ENCODE measurements at regions not wholly inside any gene's neighbourhood (a gene's known extent, or its start where the extent isn't known, plus 50 kb on each side); places are given as distances from the start of the nearest gene placed in this dataset.

DNA sequence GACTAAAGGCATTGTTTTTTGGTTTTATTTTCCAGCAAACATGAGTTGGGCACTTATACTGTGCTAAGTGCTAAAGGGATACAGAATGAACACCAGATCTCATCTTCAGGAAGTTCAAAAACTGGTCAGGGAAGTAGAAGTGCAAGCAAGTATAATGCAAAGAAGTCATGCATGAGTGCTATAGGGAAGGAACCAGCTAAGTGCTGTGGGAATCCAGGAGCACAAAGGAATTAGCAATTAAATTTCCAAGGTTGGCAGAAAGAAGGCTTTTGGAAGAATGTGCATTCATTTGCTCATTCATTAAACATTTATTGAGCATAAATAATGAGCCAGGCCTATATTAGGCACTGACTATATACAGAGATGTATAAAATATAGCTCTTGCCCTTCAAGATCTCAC, 143.7 kb upstream of the ARHGAP42 start:
- Histone ChIP-seq H3K36me3 (ENCODE audit: insufficient read depth, low read length) (no peaks in the 10 kb centered on the region), H3F3A (ENCODE audit: low read depth) (no peaks in the 10 kb centered on the region), H3K4me1 (ENCODE audit: insufficient read depth, low read length, poor library complexity, severe bottlenecking) (no peaks in the 10 kb centered on the region), H3K27me3 (ENCODE audit: insufficient read depth, low read length, poor library complexity, severe bottlenecking) (no peaks in the 10 kb centered on the region), H2AFZ (ENCODE audit: low read length) (no peak overlapping the region), H4K20me1 (ENCODE audit: insufficient read depth, low read length, poor library complexity, severe bottlenecking) (no peaks in the 10 kb centered on the region), H3K9me3 (ENCODE audit: insufficient read depth, low read depth, low read length) (no peaks in the 10 kb centered on the region; the same call in 1 of the 2 replicates), H3K79me2 (ENCODE audit: insufficient read depth, low read length) (no peaks in the 10 kb centered on the region), H3K9ac (ENCODE audit: low read depth, low read length, poor library complexity, severe bottlenecking) (no peak overlapping the region), H3K4me2 (ENCODE audit: low read depth, low read length, poor library complexity, severe bottlenecking) (no peak overlapping the region), H3K9me2 (replicated peaks; ENCODE audit: low read depth, low read length) (no peaks in the 10 kb centered on the region), H3K4me3 (ENCODE audit: low read length, poor library complexity, severe bottlenecking) (no peak overlapping the region)
- TF ChIP-seq, protein P1, sequence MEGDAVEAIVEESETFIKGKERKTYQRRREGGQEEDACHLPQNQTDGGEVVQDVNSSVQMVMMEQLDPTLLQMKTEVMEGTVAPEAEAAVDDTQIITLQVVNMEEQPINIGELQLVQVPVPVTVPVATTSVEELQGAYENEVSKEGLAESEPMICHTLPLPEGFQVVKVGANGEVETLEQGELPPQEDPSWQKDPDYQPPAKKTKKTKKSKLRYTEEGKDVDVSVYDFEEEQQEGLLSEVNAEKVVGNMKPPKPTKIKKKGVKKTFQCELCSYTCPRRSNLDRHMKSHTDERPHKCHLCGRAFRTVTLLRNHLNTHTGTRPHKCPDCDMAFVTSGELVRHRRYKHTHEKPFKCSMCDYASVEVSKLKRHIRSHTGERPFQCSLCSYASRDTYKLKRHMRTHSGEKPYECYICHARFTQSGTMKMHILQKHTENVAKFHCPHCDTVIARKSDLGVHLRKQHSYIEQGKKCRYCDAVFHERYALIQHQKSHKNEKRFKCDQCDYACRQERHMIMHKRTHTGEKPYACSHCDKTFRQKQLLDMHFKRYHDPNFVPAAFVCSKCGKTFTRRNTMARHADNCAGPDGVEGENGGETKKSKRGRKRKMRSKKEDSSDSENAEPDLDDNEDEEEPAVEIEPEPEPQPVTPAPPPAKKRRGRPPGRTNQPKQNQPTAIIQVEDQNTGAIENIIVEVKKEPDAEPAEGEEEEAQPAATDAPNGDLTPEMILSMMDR (conservative IDR thresholded peaks at IDR 0.05; ENCODE audit: low read length): no peak
- TF ChIP-seq EZH2phosphoT487 (IDR thresholded peaks at IDR 0.05; ENCODE audit: borderline replicate concordance): no peak

DNA sequence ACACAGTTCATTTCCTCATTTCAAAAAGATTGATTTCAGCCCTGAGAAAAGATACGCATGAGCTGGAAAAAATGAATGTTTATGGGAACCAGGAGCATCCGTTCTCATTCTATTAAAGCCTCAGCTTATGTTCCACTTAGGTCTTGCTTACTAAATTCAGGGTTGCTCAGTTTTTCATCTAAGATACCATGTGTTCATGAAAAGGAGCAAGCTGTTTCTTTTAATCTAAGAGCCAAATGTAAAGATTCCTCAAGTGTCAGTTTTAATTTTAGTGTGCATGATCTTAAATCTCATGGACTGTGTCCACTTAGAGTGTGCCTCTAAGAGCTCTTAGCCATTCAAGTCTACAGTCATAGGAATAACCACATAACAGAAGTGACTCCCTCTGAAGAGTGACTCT, 141.5 kb upstream of the ARHGAP42 start:
- Histone ChIP-seq H4K20me1 (ENCODE audit: insufficient read depth, low read length, poor library complexity, severe bottlenecking) (no peaks in the 10 kb centered on the region), H2AFZ (ENCODE audit: low read length) (no peak overlapping the region), H3K36me3 (ENCODE audit: insufficient read depth, low read length) (no peaks in the 10 kb centered on the region), H3K4me2 (ENCODE audit: low read depth, low read length, poor library complexity, severe bottlenecking) (no peak overlapping the region), H3K27me3 (ENCODE audit: insufficient read depth, low read length, poor library complexity, severe bottlenecking) (no peaks in the 10 kb centered on the region), H3F3A (ENCODE audit: low read depth) (no peaks in the 10 kb centered on the region), H3K4me3 (ENCODE audit: low read length, poor library complexity, severe bottlenecking) (no peak overlapping the region), H3K9me2 (replicated peaks; ENCODE audit: low read depth, low read length) (no peaks in the 10 kb centered on the region), H3K9ac (ENCODE audit: low read depth, low read length, poor library complexity, severe bottlenecking) (no peak overlapping the region), H3K9me3 (ENCODE audit: insufficient read depth, low read depth, low read length) (no peaks in the 10 kb centered on the region), H3K4me1 (ENCODE audit: insufficient read depth, low read length, poor library complexity, severe bottlenecking) (no peaks in the 10 kb centered on the region), H3K79me2 (ENCODE audit: insufficient read depth, low read length) (no peaks in the 10 kb centered on the region)
- TF ChIP-seq EZH2phosphoT487 (IDR thresholded peaks at IDR 0.05; ENCODE audit: borderline replicate concordance): no peak
- TF ChIP-seq, protein P1 (conservative IDR thresholded peaks at IDR 0.05; ENCODE audit: low read length): no peak

DNA sequence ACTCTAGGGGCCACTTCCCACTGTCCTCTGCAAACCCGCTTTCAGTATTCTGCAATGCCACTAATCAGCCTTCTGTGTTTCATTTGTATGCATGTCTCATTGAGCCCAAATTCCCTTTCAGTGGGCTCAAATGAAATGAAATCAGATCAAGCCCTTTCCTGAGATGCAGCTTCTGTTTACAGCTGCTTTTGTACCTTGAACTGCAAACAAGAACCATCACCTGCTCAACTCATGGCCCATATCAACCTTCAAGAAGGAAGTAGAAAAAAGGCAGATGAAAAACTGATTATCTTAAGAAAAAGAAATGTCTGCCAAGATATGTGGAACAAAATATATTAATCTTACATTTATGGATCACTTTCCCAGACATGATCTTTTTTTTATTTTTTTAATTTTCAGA, 141.1 kb upstream of the ARHGAP42 start:
- TF ChIP-seq EZH2phosphoT487 (IDR thresholded peaks at IDR 0.05; ENCODE audit: borderline replicate concordance): no peak
- TF ChIP-seq, protein P1 (conservative IDR thresholded peaks at IDR 0.05; ENCODE audit: low read length): no peak
- Histone ChIP-seq H3K79me2 (ENCODE audit: insufficient read depth, low read length) (no peaks in the 10 kb centered on the region), H3K4me2 (ENCODE audit: low read depth, low read length, poor library complexity, severe bottlenecking) (no peak overlapping the region), H4K20me1 (ENCODE audit: insufficient read depth, low read length, poor library complexity, severe bottlenecking) (no peaks in the 10 kb centered on the region), H3K4me3 (ENCODE audit: low read length, poor library complexity, severe bottlenecking) (no peak overlapping the region), H3F3A (ENCODE audit: low read depth) (no peaks in the 10 kb centered on the region), H3K4me1 (ENCODE audit: insufficient read depth, low read length, poor library complexity, severe bottlenecking) (no peaks in the 10 kb centered on the region), H3K9me2 (replicated peaks; ENCODE audit: low read depth, low read length) (no peaks in the 10 kb centered on the region), H3K27me3 (ENCODE audit: insufficient read depth, low read length, poor library complexity, severe bottlenecking) (no peaks in the 10 kb centered on the region), H3K9me3 (ENCODE audit: insufficient read depth, low read depth, low read length) (no peaks in the 10 kb centered on the region), H3K9ac (ENCODE audit: low read depth, low read length, poor library complexity, severe bottlenecking) (no peak overlapping the region), H3K36me3 (ENCODE audit: insufficient read depth, low read length) (no peaks in the 10 kb centered on the region), H2AFZ (ENCODE audit: low read length) (no peak overlapping the region)
